ENCODE measurements at regions not wholly inside any gene's neighbourhood (a gene's known extent, or its start where the extent isn't known, plus 50 kb on each side); places are given as distances from the start of the nearest gene placed in this dataset.

- ChIA-PET POLR2A (no interaction called here), CTCF (ENCODE audit: low intra/inter-chr PET ratio) (no interaction called here)
- no peak for DNase-seq (ENCODE audit: extremely low read depth in 1 of 4, low spot score in 3 of 4)
- no peak overlapping the region for H2AFZ ChIP-seq (ENCODE audit: low read depth, low read length)
- no peak overlapping the region for H3K27ac ChIP-seq (ENCODE audit: extremely low read depth, low read depth, low read length)
- no TSS peak for BruUV-seq (replicated peaks)
- no peaks in the 10 kb centered on the region for H3K9me1 ChIP-seq (ENCODE audit: control insufficient read depth, insufficient read depth, low read length)
- no peak overlapping the region for H3K4me3 ChIP-seq
- no peak for FAIRE-seq
- H3K79me2 ChIP-seq (ENCODE audit: control insufficient read depth, insufficient read depth, low read length), result no peaks in the 10 kb centered on the region
- intact Hi-C loops (cut with micrococcal nuclease), result no loop called here
- H3K9ac ChIP-seq (ENCODE audit: insufficient read depth in 1 of 2, low read depth in 2 of 2, low read length in 2 of 2), result no peak overlapping the region
- no peak overlapping the region for H3K4me2 ChIP-seq (ENCODE audit: insufficient read depth, low read length)
- H3K36me3 ChIP-seq (ENCODE audit: control insufficient read depth, insufficient read depth, low read length), result no peaks in the 10 kb centered on the region
- 56% methylated on average over 4 of the region's 4 CpGs for WGBS (ENCODE audit: insufficient coverage, low coverage, missing lambda C conversion rate)
- ATAC-seq, result no peak
- no peaks in the 10 kb centered on the region for H4K20me1 ChIP-seq (replicated peaks; ENCODE audit: control insufficient read depth, insufficient read depth, low read length)
- in situ Hi-C loops (cut with MboI), result no loop called here
- H3K27me3 ChIP-seq (ENCODE audit: control insufficient read depth in 2 of 2, insufficient read depth in 2 of 2, low read length in 2 of 2), result no peaks in the 10 kb centered on the region
- H3K9me3 ChIP-seq (replicated peaks; ENCODE audit: control insufficient read depth, insufficient read depth, low read depth, low read length), result no peaks in the 10 kb centered on the region
- H3K4me1 ChIP-seq (replicated peaks in 1 of 2; ENCODE audit: control insufficient read depth in 2 of 2, insufficient read depth in 2 of 2, low read length in 2 of 2), result no peaks in the 10 kb centered on the region; a peak in 2 of 5 replicates
- TF ChIP-seq ZC3H4 (CRISPR knock-in tag; IDR thresholded peaks at IDR 0.05; ENCODE audit: borderline replicate concordance), result no peak
- 0 out of 2 replicates have a peak, but pooled peaks have one; percentile 12 for TF ChIP-seq ATF3 (IDR thresholded peaks at IDR 0.05)
- TF ChIP-seq ATF3 (CRISPR knock-in tag; conservative IDR thresholded peaks at IDR 0.05), result no peak
These were observed 169.8 kb downstream of the MREG start for GRCh38 chr2:215843579-215843978.

GRCh38 chr2:215841175-215841816 is 172.1 kb downstream of the MREG start:
- no peaks in the 10 kb centered on the region for H3K27me3 ChIP-seq (ENCODE audit: control insufficient read depth in 2 of 2, insufficient read depth in 2 of 2, low read length in 2 of 2)
- 46% methylated on average over 5 of the region's 5 CpGs for WGBS (ENCODE audit: insufficient coverage, low coverage, missing lambda C conversion rate)
- H3K9ac ChIP-seq (ENCODE audit: insufficient read depth in 1 of 2, low read depth in 2 of 2, low read length in 2 of 2), result no peak overlapping the region
- H3K4me3 ChIP-seq, result no peak overlapping the region
- H3K36me3 ChIP-seq (ENCODE audit: control insufficient read depth, insufficient read depth, low read length), result no peaks in the 10 kb centered on the region
- ChIA-PET POLR2A (interaction anchor here (0.6 to 1.3 kb wide), 3 partner anchors 12 to 557 kb away, joined by 3 to 4 read pairs (median 4); no protein-coding TSS in a partner anchor), CTCF (ENCODE audit: low intra/inter-chr PET ratio) (no interaction called here)
- 0 out of 2 replicates have a peak overlapping the region, but pooled peaks have one; percentile 19 for H2AFZ ChIP-seq (ENCODE audit: low read depth, low read length)
- intact Hi-C loops (cut with micrococcal nuclease), result no loop called here
- no peak for DNase-seq (ENCODE audit: extremely low read depth in 1 of 4, low spot score in 3 of 4)
- no TSS peak for BruUV-seq (replicated peaks)
- H3K4me1 ChIP-seq (replicated peaks in 1 of 2; ENCODE audit: control insufficient read depth in 2 of 2, insufficient read depth in 2 of 2, low read length in 2 of 2), result no peaks in the 10 kb centered on the region; a peak in 2 of 5 replicates
- ATAC-seq, result no peak
- H4K20me1 ChIP-seq (replicated peaks; ENCODE audit: control insufficient read depth, insufficient read depth, low read length), result no peaks in the 10 kb centered on the region
- no peaks in the 10 kb centered on the region for H3K9me3 ChIP-seq (replicated peaks; ENCODE audit: control insufficient read depth, insufficient read depth, low read depth, low read length)
- no peak overlapping the region for H3K27ac ChIP-seq (ENCODE audit: extremely low read depth, low read depth, low read length)
- TF ChIP-seq ATF3 (IDR thresholded peaks at IDR 0.05), result no peak
- TF ChIP-seq ATF3 (CRISPR knock-in tag; conservative IDR thresholded peaks at IDR 0.05), result no peak
- TF ChIP-seq ZFP1 (CRISPR knock-in tag; IDR thresholded peaks at IDR 0.05), result no peak
- TF ChIP-seq NR2C1 (IDR thresholded peaks at IDR 0.05), result no peak
- TF ChIP-seq NR2C1 (tag; IDR thresholded peaks at IDR 0.05), result no peak
- no peak for TF ChIP-seq MCM3 (IDR thresholded peaks at IDR 0.05)
- no peak for TF ChIP-seq PHF8 (IDR thresholded peaks at IDR 0.05; ENCODE audit: borderline replicate concordance, low read length)
- no peak for TF ChIP-seq MTA1 (IDR thresholded peaks at IDR 0.05; ENCODE audit: borderline replicate concordance)
- peak; percentile 24; the same call in 1 of the 2 replicates for TF ChIP-seq ZNF316 (IDR thresholded peaks at IDR 0.05)
- TF ChIP-seq ZBED1 (IDR thresholded peaks at IDR 0.05), result no peak
- FAIRE-seq, result no peak
- H3K4me2 ChIP-seq (ENCODE audit: insufficient read depth, low read length), result no peak overlapping the region
- in situ Hi-C loops (cut with MboI), result no loop called here
- no peaks in the 10 kb centered on the region for H3K9me1 ChIP-seq (ENCODE audit: control insufficient read depth, insufficient read depth, low read length)
- no peaks in the 10 kb centered on the region for H3K79me2 ChIP-seq (ENCODE audit: control insufficient read depth, insufficient read depth, low read length)
